HCT116 (cell line): ENCODE measurements at regions not wholly inside any gene's neighbourhood (a gene's known extent, or its start where the extent isn't known, plus 50 kb on each side); places are given as distances from the start of the nearest gene placed in this dataset.

Experiments used
- ATAC-seq: fragments of 200-7000 bp; cut with Tn5 transposase; 2 replicates; pipeline ENCODE4 v1.9.1; 2020; ENCODE audit warnings: mild to moderate bottlenecking, moderate library complexity
- BruUV-seq: library from RNA; stranded (reverse); fragments of 400-500 nt; replicated peaks from 2 replicates; lab custom pipeline; 2021; lab: Mats Ljungman, UMichigan
- CTCF ChIA-PET: fragments of 300-600 bp; sonication (Branson Sonifier 250); formaldehyde crosslinking; loops from one replicate; lab custom pipeline; 2021; ENCODE audit warnings: antibody characterized with exemption; lab: Charles Lee
- POLR2A ChIA-PET: fragments of 300-600, 350-600 bp; sonication (Branson Sonifier 250); formaldehyde crosslinking; loops from one replicate; lab custom pipeline; 2021; ENCODE audit warnings: antibody characterized with exemption; lab: Charles Lee
- RAD21 ChIA-PET, 2 experiments: fragments of 300-600 bp; sonication (Branson Sonifier 250); formaldehyde crosslinking; loops; one replicate each; lab custom pipeline; 2023; ENCODE audit warnings: low total read pairs in 2 of 2; ENCODE audit not compliant: uncharacterized antibody in 2 of 2, unreplicated experiment in 2 of 2, low non-redundant PET in 1 of 2; lab: Charles Lee
- DNase-seq: peaks from one replicate; pipeline ENCODE4 v3.0.0-alpha.2; 2010; ENCODE audit warnings: low read depth, low spot score
- H2AFZ ChIP-seq: fragments of 200-600 bp; shearing (Covaris generic), sonication (generic); 2 replicates; pipeline ENCODE4 v1.6.1; 2017; ENCODE audit warnings: low read depth, mixed run types, mixed read lengths, antibody characterized with exemption, low read length; ENCODE audit not compliant: poor library complexity, severe bottlenecking
- H3K27ac ChIP-seq: 2 replicates; pipeline ENCODE4 v1.5.1; 2012; ENCODE audit warnings: low read depth, low read length
- H3K27me3 ChIP-seq: fragments of 200-600 bp; sonication (generic); 2 replicates; pipeline ENCODE4 v1.6.1; 2016; ENCODE audit warnings: mixed run types, low read length, mixed read lengths; ENCODE audit not compliant: insufficient read depth
- H3K36me3 ChIP-seq, 2 experiments: fragments of 200-500 bp in 1 of 2; fragments of 200-600 bp in 1 of 2; sonication (Bioruptor generic) in 1 of 2; sonication (generic) in 1 of 2; 2 replicates each; pipeline versions ENCODE4 v1.5.1 to v1.6.1; 2014 to 2016; ENCODE audit warnings: low read length in 2 of 2, inconsistent platforms in 1 of 2, mixed read lengths in 1 of 2, mixed run types in 1 of 2; ENCODE audit not compliant: insufficient read depth in 2 of 2, control insufficient read depth in 1 of 2
- H3K4me1 ChIP-seq, 2 experiments: fragments of 200-600 bp in 1 of 2; sonication (generic) in 1 of 2; 2 replicates each; pipeline versions ENCODE4 v1.5.1 to v1.6.1; 2012 to 2017; ENCODE audit warnings: low read length in 2 of 2, inconsistent platforms in 1 of 2, mild to moderate bottlenecking in 1 of 2, mixed read lengths in 1 of 2, mixed run types in 1 of 2, moderate library complexity in 1 of 2; ENCODE audit not compliant: insufficient read depth in 2 of 2, control insufficient read depth in 1 of 2
- H3K4me2 ChIP-seq: fragments of 200-600 bp; sonication (generic); 2 replicates; pipeline ENCODE4 v1.6.1; 2017; ENCODE audit warnings: mixed run types, low read length, mixed read lengths
- H3K4me3 ChIP-seq, 2 experiments: fragments of 200-600 bp in 1 of 2; sonication (generic) in 1 of 2; replicated peaks in 1 of 2; 2 replicates each; pipeline ENCODE4 v1.5.1; 2011 to 2016; ENCODE audit warnings: low read length in 2 of 2, control low read depth in 1 of 2, low read depth in 1 of 2, mild to moderate bottlenecking in 1 of 2, mixed read lengths in 1 of 2, mixed run types in 1 of 2
- H3K79me2 ChIP-seq: fragments of 200-600 bp; sonication (generic); 2 replicates; pipeline ENCODE4 v1.6.1; 2017; ENCODE audit warnings: mild to moderate bottlenecking, mixed run types, low read length, moderate library complexity, mixed read lengths; ENCODE audit not compliant: insufficient read depth
- H3K9ac ChIP-seq: fragments of 200-600 bp; sonication (generic); 2 replicates; pipeline ENCODE4 v1.6.1; 2016; ENCODE audit warnings: low read length, mixed read lengths
- H3K9me2 ChIP-seq: fragments of 200-600 bp; sonication (generic), shearing (Covaris generic); 2 replicates; pipeline ENCODE4 v1.6.1; 2017; ENCODE audit warnings: mixed run types, mild to moderate bottlenecking, moderate library complexity; ENCODE audit not compliant: insufficient read depth
- H3K9me3 ChIP-seq, 2 experiments: fragments of 200-500 bp in 1 of 2; fragments of 200-600 bp in 1 of 2; sonication (Bioruptor generic) in 1 of 2; sonication (generic) in 1 of 2; 2 replicates each; pipeline ENCODE4 v1.6.1; 2014 to 2017; ENCODE audit warnings: low read length in 2 of 2, mixed read lengths in 2 of 2, inconsistent platforms in 1 of 2, low read depth in 1 of 2, mild to moderate bottlenecking in 1 of 2, mixed run types in 1 of 2, moderate library complexity in 1 of 2; ENCODE audit not compliant: control insufficient read depth in 1 of 2, insufficient read depth in 1 of 2
- H4K20me1 ChIP-seq: fragments of 200-600 bp; sonication (generic), shearing (Covaris generic); 2 replicates; pipeline ENCODE4 v1.6.1; 2017; ENCODE audit warnings: mixed run types, mild to moderate bottlenecking, moderate library complexity; ENCODE audit not compliant: insufficient read depth
- ATF3 ChIP-seq: IDR thresholded peaks from 2 replicates; pipeline ENCODE4 v1.6.1; 2012
- CBX3 ChIP-seq: IDR thresholded peaks from 2 replicates; pipeline ENCODE4 v1.6.1; 2012; ENCODE audit warnings: low read depth
- CEBPB ChIP-seq: IDR thresholded peaks from 2 replicates; pipeline ENCODE4 v1.6.1; 2012; ENCODE audit warnings: low read depth
- CTCF ChIP-seq, 3 experiments: fragments of 200-600 bp in 1 of 3; sonication (generic) in 1 of 3; IDR thresholded peaks in 2 of 3; conservative IDR thresholded peaks in 1 of 3; 2 replicates each; pipeline ENCODE4 v1.5.1; 2012 to 2017; ENCODE audit warnings: low read depth in 2 of 3, low read length in 2 of 3, antibody characterized with exemption in 1 of 3, borderline replicate concordance in 1 of 3, control low read depth in 1 of 3, mild to moderate bottlenecking in 1 of 3, mixed read lengths in 1 of 3, mixed run types in 1 of 3, moderate library complexity in 1 of 3; ENCODE audit not compliant: insufficient read depth in 1 of 3
- EZH2 ChIP-seq: fragments of 200-600 bp; sonication (generic); IDR thresholded peaks from 2 replicates; pipeline ENCODE4 v1.6.1; 2017; ENCODE audit warnings: antibody characterized with exemption, mixed run types
- POLR2A ChIP-seq: IDR thresholded peaks from 2 replicates; pipeline ENCODE4 v1.7.0; 2011; ENCODE audit warnings: borderline replicate concordance; ENCODE audit not compliant: insufficient read depth, insufficient read length; ENCODE audit errors: extremely low read depth
- RAD21 ChIP-seq: IDR thresholded peaks from 2 replicates; pipeline ENCODE4 v1.6.1; 2012; ENCODE audit warnings: low read depth, mild to moderate bottlenecking
- REST ChIP-seq: IDR thresholded peaks from 2 replicates; pipeline ENCODE4 v1.6.1; 2012; ENCODE audit warnings: low read depth
- SIN3A ChIP-seq: IDR thresholded peaks from 2 replicates; pipeline ENCODE4 v1.6.1; 2012; ENCODE audit warnings: low read depth
- TCF7L2 ChIP-seq: IDR thresholded peaks from 2 replicates; pipeline ENCODE4 v1.7.0; 2011; ENCODE audit warnings: borderline replicate concordance, inconsistent platforms; ENCODE audit not compliant: insufficient read depth, insufficient read length; ENCODE audit errors: extremely low read depth
- ZNF274 ChIP-seq: fragments of 200-500 bp; sonication (Bioruptor generic); IDR thresholded peaks from 2 replicates; pipeline ENCODE4 v1.6.1; 2014; ENCODE audit warnings: mild to moderate bottlenecking, low read depth, low read length, inconsistent platforms
- intact Hi-C: fragments of 100-400 bp; cut with micrococcal nuclease; formaldehyde crosslinking; loops from 2 replicates; pipeline ENCODE4 v1.10.0; 2022

GRCh38 chr3:170772175-170772574, 97.8 kb downstream of the RPL22L1 start:
- Histone ChIP-seq H3K79me2 (no peaks in the 10 kb centered on the region), H2AFZ (no peak overlapping the region), H3K9ac (no peak overlapping the region), H3K27ac (no peak overlapping the region), H3K36me3 (no peaks in the 10 kb centered on the region), H3K9me3 (no peaks in the 10 kb centered on the region), H3K4me1 (no peaks in the 10 kb centered on the region), H4K20me1 (no peaks in the 10 kb centered on the region), H3K27me3 (no peaks in the 10 kb centered on the region), H3K4me2 (no peak overlapping the region), H3K9me2 (no peaks in the 10 kb centered on the region), H3K4me3 (no peak overlapping the region)
- ATAC-seq: no peak
- BruUV-seq: no TSS peak
- TF ChIP-seq CTCF (IDR thresholded peaks at IDR 0.05 in 2 of 3, conservative IDR thresholded peaks at IDR 0.05 in 1 of 3; ENCODE audit: borderline replicate concordance in 1 of 3, insufficient read depth in 1 of 3, low read depth in 2 of 3, low read length in 2 of 3) (no peak), ATF3 (no peak), POLR2A (no peak), RAD21 (no peak), TCF7L2 (no peak), CEBPB (no peak), EZH2 (no peak), REST (no peak), CBX3 (no peak), ZNF274 (no peak), SIN3A (no peak)
- POLR2A ChIA-PET: no interaction called here
- DNase-seq: no peak
- CTCF ChIA-PET: no interaction called here
- intact Hi-C loops: no loop called here
- RAD21 ChIA-PET: no interaction called here
